ENCODE measurements at regions not wholly inside any gene's neighbourhood (a gene's known extent, or its start where the extent isn't known, plus 50 kb on each side); places are given as distances from the start of the nearest gene placed in this dataset.

- TF ChIP-seq POLR2A (IDR thresholded peaks at IDR 0.05) (no peak), CTCF (IDR thresholded peaks at IDR 0.05) (no peak)
These were observed 1854.6 kb upstream of the WWC1 start for GRCh38 chr5:166436872-166437271.
